ENCODE measurements at regions not wholly inside any gene's neighbourhood (a gene's known extent, or its start where the extent isn't known, plus 50 kb on each side); places are given as distances from the start of the nearest gene placed in this dataset.

DNA sequence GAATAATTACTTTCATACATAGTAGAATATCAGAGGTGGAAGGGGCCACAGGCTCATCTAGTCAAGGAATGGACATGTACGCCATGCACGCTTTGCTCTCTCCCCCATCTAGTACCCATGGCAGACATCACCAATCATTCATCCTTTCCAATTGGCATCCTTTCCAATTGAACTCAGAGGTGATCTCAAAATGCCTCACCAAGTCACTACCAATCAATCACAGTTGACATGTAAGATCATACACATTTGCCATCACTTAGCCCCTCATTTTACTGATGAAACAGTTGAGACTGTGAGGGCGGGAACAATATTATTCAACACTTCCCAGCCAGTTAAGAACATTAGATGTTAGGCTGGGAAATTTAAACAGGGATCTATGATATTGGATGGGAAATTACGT, 308.4 kb downstream of the FGFR2 start:
- intact Hi-C loops (cut with DNase I) = no loop called here
- 96% methylated on average over 4 of the region's 4 CpGs for WGBS, 2 donors

GRCh38 chr10:121290674-121291073, 307.6 kb downstream of the FGFR2 start:
- ATAC-seq (ENCODE audit: low FRiP score) (no peak), DNase-seq (no peak)
- peaks cover 5% of the 10 kb centered on the region in 2 donors for H3K4me1 ChIP-seq (ENCODE audit: control insufficient read depth in 1 of 2, insufficient read depth in 2 of 2, low read length in 2 of 2)
- intact Hi-C loops (cut with DNase I) = no loop called here
- no peaks in the 10 kb centered on the region for H3K9me3 ChIP-seq (ENCODE audit: control insufficient read depth, low read length)
- no peaks in the 10 kb centered on the region for H3K27me3 ChIP-seq (ENCODE audit: control insufficient read depth in 1 of 2, insufficient read depth in 2 of 2, low read length in 1 of 2)
- H3K27ac ChIP-seq (ENCODE audit: low read depth in 1 of 2, low read length in 2 of 2) = no peak overlapping the region
- no peaks in the 10 kb centered on the region for H3K36me3 ChIP-seq (ENCODE audit: control insufficient read depth in 1 of 2, insufficient read depth in 2 of 2, low read length in 1 of 2)
- 97% methylated on average over 4 of the region's 4 CpGs for WGBS, 2 donors
- H3K4me3 ChIP-seq (ENCODE audit: low read length in 2 of 2) = no peak overlapping the region

More for the DNA sequence above, 308.4 kb downstream of the FGFR2 start:
- H3K36me3 ChIP-seq (ENCODE audit: control insufficient read depth in 1 of 2, insufficient read depth in 2 of 2, low read length in 1 of 2) = no peaks in the 10 kb centered on the region
- no peak overlapping the region for H3K27ac ChIP-seq (ENCODE audit: low read depth in 1 of 2, low read length in 2 of 2)
- H3K4me1 ChIP-seq (ENCODE audit: control insufficient read depth in 1 of 2, insufficient read depth in 2 of 2, low read length in 2 of 2) = peaks cover 5 to 9% of the 10 kb centered on the region in 2 donors
- no peak overlapping the region for H3K4me3 ChIP-seq (ENCODE audit: low read length in 2 of 2)
- no peaks in the 10 kb centered on the region for H3K9me3 ChIP-seq (ENCODE audit: control insufficient read depth, low read length)
- DNase-seq (no peak), ATAC-seq (ENCODE audit: low FRiP score) (no peak)
- no peaks in the 10 kb centered on the region for H3K27me3 ChIP-seq (ENCODE audit: control insufficient read depth in 1 of 2, insufficient read depth in 2 of 2, low read length in 1 of 2)

DNA sequence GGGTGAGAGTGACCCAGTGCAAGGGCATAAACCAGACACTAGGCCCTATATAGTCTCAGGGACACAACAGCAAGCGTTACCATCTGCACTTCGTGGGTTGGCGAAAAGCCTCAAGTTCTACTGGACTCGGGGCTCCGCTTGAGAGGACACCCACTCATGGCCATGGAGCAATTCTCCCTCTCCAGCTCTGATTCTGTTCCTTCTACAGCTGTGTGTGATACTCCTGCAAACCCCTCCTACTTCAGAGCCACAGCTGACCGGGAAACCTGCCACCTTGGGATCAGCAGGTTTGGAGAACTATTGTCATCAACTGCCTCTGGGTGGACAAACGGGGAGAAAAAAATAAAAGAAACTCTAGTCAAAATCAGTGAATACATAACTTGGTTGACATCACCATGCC, 306.9 kb downstream of the FGFR2 start:
- no peak for ATAC-seq (ENCODE audit: low FRiP score)
- 94% methylated on average over 7 of the region's 7 CpGs for WGBS, 2 donors
- intact Hi-C loops (cut with DNase I) = no loop called here

DNA sequence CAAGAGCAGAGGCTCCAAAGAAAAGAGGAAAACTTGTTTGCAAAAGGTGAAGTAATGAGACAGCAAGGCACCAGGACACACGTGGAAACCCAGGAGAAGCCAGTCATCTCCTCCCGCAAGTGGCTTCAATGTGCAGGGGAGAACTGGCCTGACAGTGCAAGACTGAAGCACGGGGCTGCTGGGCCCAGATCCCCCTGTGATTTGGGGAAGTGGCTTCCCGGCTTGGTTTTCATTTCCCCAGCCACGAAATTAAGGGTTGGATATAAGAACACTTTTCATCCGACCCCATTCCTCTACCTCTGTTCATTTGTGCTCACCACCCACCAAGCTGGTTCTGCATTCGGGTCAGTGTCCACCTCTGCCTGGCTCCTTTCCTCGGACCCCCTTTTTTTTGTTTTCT, 306.4 kb downstream of the FGFR2 start:
- WGBS, 2 donors = 81 to 85% methylated on average over 8 of the region's 8 CpGs
- Histone ChIP-seq H3K27ac (ENCODE audit: low read depth in 1 of 2, low read length in 2 of 2) (no peak overlapping the region), H3K36me3 (ENCODE audit: control insufficient read depth in 1 of 2, insufficient read depth in 2 of 2, low read length in 1 of 2) (no peaks in the 10 kb centered on the region)

More for the DNA sequence above, 306.9 kb downstream of the FGFR2 start:
- peaks cover 0 to 3% of the 10 kb centered on the region in 2 donors for H3K4me1 ChIP-seq (ENCODE audit: control insufficient read depth in 1 of 2, insufficient read depth in 2 of 2, low read length in 2 of 2)
- H3K27me3 ChIP-seq (ENCODE audit: control insufficient read depth in 1 of 2, insufficient read depth in 2 of 2, low read length in 1 of 2) = no peaks in the 10 kb centered on the region
- H3K27ac ChIP-seq (ENCODE audit: low read depth in 1 of 2, low read length in 2 of 2) = no peak overlapping the region
- DNase-seq = no peak
- H3K9me3 ChIP-seq (ENCODE audit: control insufficient read depth, low read length) = no peaks in the 10 kb centered on the region
- no peaks in the 10 kb centered on the region for H3K36me3 ChIP-seq (ENCODE audit: control insufficient read depth in 1 of 2, insufficient read depth in 2 of 2, low read length in 1 of 2)
- H3K4me3 ChIP-seq (ENCODE audit: low read length in 2 of 2) = no peak overlapping the region

DNA sequence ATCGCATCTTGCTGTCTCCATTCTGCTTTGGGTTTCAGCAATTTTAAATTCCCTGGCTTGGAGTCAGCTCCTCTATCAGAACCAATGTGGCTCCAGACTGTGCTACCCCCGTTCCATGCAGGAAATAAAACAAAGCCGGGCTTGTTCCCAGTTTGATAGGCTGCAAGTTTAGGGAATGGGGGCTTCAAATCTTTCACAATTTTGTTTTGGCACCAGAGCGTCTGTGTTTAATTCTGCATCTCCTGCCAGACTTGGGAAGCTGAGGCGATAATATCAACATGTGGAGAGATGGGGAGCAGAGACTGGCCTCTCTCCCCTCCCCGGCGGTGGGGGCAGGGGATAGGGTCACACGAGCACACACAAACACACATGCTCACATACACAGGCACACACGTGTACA, 305.9 kb downstream of the FGFR2 start:
- H3K4me3 ChIP-seq (ENCODE audit: low read length in 2 of 2) = no peak overlapping the region
- ATAC-seq (ENCODE audit: low FRiP score) (no peak), DNase-seq (no peak)
- no peaks in the 10 kb centered on the region for H3K9me3 ChIP-seq (ENCODE audit: control insufficient read depth, low read length)
- intact Hi-C loops (cut with DNase I) = no loop called here
- no peaks in the 10 kb centered on the region for H3K27me3 ChIP-seq (ENCODE audit: control insufficient read depth in 1 of 2, insufficient read depth in 2 of 2, low read length in 1 of 2)
- no peaks in the 10 kb centered on the region for H3K4me1 ChIP-seq (ENCODE audit: control insufficient read depth in 1 of 2, insufficient read depth in 2 of 2, low read length in 2 of 2)
- H3K36me3 ChIP-seq (ENCODE audit: control insufficient read depth in 1 of 2, insufficient read depth in 2 of 2, low read length in 1 of 2) = no peaks in the 10 kb centered on the region
- WGBS, 2 donors = 42 to 62% methylated on average over 9 of the region's 9 CpGs
- H3K27ac ChIP-seq (ENCODE audit: low read depth in 1 of 2, low read length in 2 of 2) = no peak overlapping the region

More for the DNA sequence above, 306.4 kb downstream of the FGFR2 start:
- intact Hi-C loops (cut with DNase I) = no loop called here
- Histone ChIP-seq H3K9me3 (ENCODE audit: control insufficient read depth, low read length) (no peaks in the 10 kb centered on the region), H3K27me3 (ENCODE audit: control insufficient read depth in 1 of 2, insufficient read depth in 2 of 2, low read length in 1 of 2) (no peaks in the 10 kb centered on the region), H3K4me3 (ENCODE audit: low read length in 2 of 2) (no peak overlapping the region), H3K4me1 (ENCODE audit: control insufficient read depth in 1 of 2, insufficient read depth in 2 of 2, low read length in 2 of 2) (peaks cover 0 to 3% of the 10 kb centered on the region in 2 donors)
- ATAC-seq (ENCODE audit: low FRiP score) = no peak
- DNase-seq = no peak

DNA sequence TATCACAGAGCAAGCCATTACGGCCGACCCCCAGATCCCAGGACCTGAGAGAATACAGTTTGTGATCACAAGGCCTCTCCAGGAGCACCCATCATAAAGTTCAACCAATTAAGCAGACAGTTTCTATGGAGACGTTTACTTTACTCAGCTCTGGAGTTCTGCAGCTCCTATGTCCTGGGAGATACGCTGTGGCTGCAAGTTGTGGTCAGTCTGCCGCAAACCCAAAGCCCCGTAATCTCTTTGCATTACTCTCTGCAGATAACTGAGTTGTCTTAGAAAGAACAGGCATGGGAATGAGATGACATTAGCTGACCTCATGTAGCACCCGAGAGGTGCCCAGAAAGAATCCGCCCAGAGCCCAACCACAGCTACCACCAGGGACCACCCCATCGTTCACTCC, 305.1 kb downstream of the FGFR2 start:
- intact Hi-C loops (cut with DNase I) = no loop called here
- no peaks in the 10 kb centered on the region for H3K27me3 ChIP-seq (ENCODE audit: control insufficient read depth in 1 of 2, insufficient read depth in 2 of 2, low read length in 1 of 2)
- 82 to 88% methylated on average over 9 of the region's 9 CpGs for WGBS, 2 donors
- no peak for DNase-seq
- no peak overlapping the region for H3K4me3 ChIP-seq (ENCODE audit: low read length in 2 of 2)
- ATAC-seq (ENCODE audit: low FRiP score) = no peak
- H3K4me1 ChIP-seq (ENCODE audit: control insufficient read depth in 1 of 2, insufficient read depth in 2 of 2, low read length in 2 of 2) = no peaks in the 10 kb centered on the region
- H3K36me3 ChIP-seq (ENCODE audit: control insufficient read depth in 1 of 2, insufficient read depth in 2 of 2, low read length in 1 of 2) = no peaks in the 10 kb centered on the region
- H3K9me3 ChIP-seq (ENCODE audit: control insufficient read depth, low read length) = no peaks in the 10 kb centered on the region
- H3K27ac ChIP-seq (ENCODE audit: low read depth in 1 of 2, low read length in 2 of 2) = no peak overlapping the region

DNA sequence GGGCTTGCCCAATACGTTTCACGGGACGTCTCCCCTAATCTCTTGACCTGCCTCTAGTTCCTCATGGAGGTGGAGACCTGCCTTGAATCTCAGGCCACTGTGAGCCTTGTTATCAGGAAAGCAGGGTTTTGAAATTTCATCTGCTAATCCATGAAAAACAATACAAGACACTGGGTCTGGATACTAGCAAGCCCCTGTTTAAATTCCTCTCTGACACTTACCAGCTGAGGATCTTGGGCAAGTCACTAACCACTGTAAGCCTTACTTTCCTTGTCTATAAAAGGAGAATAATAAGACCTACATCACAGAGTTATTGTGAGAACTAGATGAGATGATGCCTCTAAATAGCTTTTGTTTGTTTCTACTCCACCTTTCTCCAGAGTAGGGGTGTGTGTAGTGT, 303.6 kb downstream of the FGFR2 start:
- no peaks in the 10 kb centered on the region for H3K4me1 ChIP-seq (ENCODE audit: control insufficient read depth in 1 of 2, insufficient read depth in 2 of 2, low read length in 2 of 2)
- no peaks in the 10 kb centered on the region for H3K9me3 ChIP-seq (ENCODE audit: control insufficient read depth, low read length)
- intact Hi-C loops (cut with DNase I) = no loop called here
- no peak overlapping the region for H3K4me3 ChIP-seq (ENCODE audit: low read length in 2 of 2)
- no peak for ATAC-seq (ENCODE audit: low FRiP score)
- no peaks in the 10 kb centered on the region for H3K36me3 ChIP-seq (ENCODE audit: control insufficient read depth in 1 of 2, insufficient read depth in 2 of 2, low read length in 1 of 2)
- no peaks in the 10 kb centered on the region for H3K27me3 ChIP-seq (ENCODE audit: control insufficient read depth in 1 of 2, insufficient read depth in 2 of 2, low read length in 1 of 2)
- no peak for DNase-seq
- 80 to 89% methylated on average over 3 of the region's 3 CpGs for WGBS, 2 donors
- H3K27ac ChIP-seq (ENCODE audit: low read depth in 1 of 2, low read length in 2 of 2) = no peak overlapping the region

GRCh38 chr10:121296378-121296777, 301.9 kb downstream of the FGFR2 start:
- ATAC-seq (ENCODE audit: low FRiP score) (no peak), DNase-seq (no peak)
- no peaks in the 10 kb centered on the region for H3K27me3 ChIP-seq (ENCODE audit: control insufficient read depth in 1 of 2, insufficient read depth in 2 of 2, low read length in 1 of 2)
- intact Hi-C loops (cut with DNase I) = no loop called here
- H3K4me1 ChIP-seq (ENCODE audit: control insufficient read depth in 1 of 2, insufficient read depth in 2 of 2, low read length in 2 of 2) = no peaks in the 10 kb centered on the region
- no peaks in the 10 kb centered on the region for H3K9me3 ChIP-seq (ENCODE audit: control insufficient read depth, low read length)
- H3K4me3 ChIP-seq (ENCODE audit: low read length in 2 of 2) = no peak overlapping the region
- no peaks in the 10 kb centered on the region for H3K36me3 ChIP-seq (ENCODE audit: control insufficient read depth in 1 of 2, insufficient read depth in 2 of 2, low read length in 1 of 2)
- no peak overlapping the region for H3K27ac ChIP-seq (ENCODE audit: low read depth in 1 of 2, low read length in 2 of 2)
- WGBS, 2 donors = 56 to 62% methylated on average over 2 of the region's 2 CpGs

DNA sequence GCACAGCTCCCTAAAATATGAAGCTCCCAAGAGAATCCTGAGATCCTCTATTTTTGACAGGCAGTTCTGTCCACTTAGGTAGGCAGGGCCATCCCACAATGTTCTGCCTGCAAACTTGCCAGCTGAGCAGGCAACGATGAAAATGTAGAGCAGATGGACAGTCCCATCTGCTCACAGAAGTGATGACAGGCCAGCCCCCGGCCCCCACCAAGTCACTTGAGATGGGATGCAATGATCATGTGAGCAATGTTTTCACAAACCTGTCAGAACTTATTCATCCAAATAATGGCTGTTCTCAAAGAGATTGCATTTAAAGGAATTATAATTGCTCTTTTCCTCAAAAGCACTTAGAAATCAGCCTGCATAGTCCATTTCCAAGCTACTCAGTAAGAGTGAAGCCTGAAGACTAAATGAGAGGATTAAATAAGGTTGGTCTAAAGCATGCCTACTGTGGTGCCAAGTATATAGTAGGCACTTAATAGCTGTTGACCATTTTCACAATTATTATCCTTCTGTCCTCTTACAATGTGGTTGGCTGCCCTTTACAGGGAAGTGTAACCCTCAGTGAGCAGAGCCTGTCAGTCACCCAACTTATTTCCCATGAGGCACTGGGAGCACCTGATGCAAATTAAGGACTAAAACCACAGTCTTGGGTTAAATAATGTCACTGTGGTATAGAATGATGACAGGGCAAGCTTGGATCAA, 301.2 kb downstream of the FGFR2 start:
- ATAC-seq (ENCODE audit: low FRiP score) (no peak), DNase-seq (no peak)
- no peak overlapping the region for H3K4me3 ChIP-seq (ENCODE audit: low read length in 2 of 2)
- no peaks in the 10 kb centered on the region for H3K9me3 ChIP-seq (ENCODE audit: control insufficient read depth, low read length)
- no peaks in the 10 kb centered on the region for H3K4me1 ChIP-seq (ENCODE audit: control insufficient read depth in 1 of 2, insufficient read depth in 2 of 2, low read length in 2 of 2)
- WGBS, 2 donors = 61 to 76% methylated on average over 2 of the region's 2 CpGs
- no peaks in the 10 kb centered on the region for H3K27me3 ChIP-seq (ENCODE audit: control insufficient read depth in 1 of 2, insufficient read depth in 2 of 2, low read length in 1 of 2)
- intact Hi-C loops (cut with DNase I) = no loop called here
- H3K36me3 ChIP-seq (ENCODE audit: control insufficient read depth in 1 of 2, insufficient read depth in 2 of 2, low read length in 1 of 2) = no peaks in the 10 kb centered on the region
- H3K27ac ChIP-seq (ENCODE audit: low read depth in 1 of 2, low read length in 2 of 2) = no peak overlapping the region

Measured in aorta (tissue), 5 donors.